Pancreas (tissue), 10 donors: ENCODE measurements at regions not wholly inside any gene's neighbourhood (a gene's known extent, or its start where the extent isn't known, plus 50 kb on each side); places are given as distances from the start of the nearest gene placed in this dataset.

Source experiments
- ATAC-seq, 4 donors: fragments of 200-7000 bp; cut with Tn5 transposase; one replicate each; pipeline versions ENCODE4 v1.8.0 to v1.9.1; 2020; ENCODE audit warnings: mild to moderate bottlenecking in 4 of 4, moderate library complexity in 4 of 4
- DNase-seq, 6 donors: peaks; one replicate each; pipeline ENCODE4 v3.0.0-alpha.2; 2020
- FAIRE-seq: peaks from 2 replicates; lab custom pipeline; 2012; peaks lifted over from hg19 to GRCh38; lab: Jason Lieb, UNC
- H3K27ac ChIP-seq, 4 donors: fragments of 200-600 bp; sonication (generic); 1 replicate in 3 of 4; 2 replicates in 1 of 4; pipeline versions ENCODE4 v1.5.0 to v1.8.0; 2020
- H3K27me3 ChIP-seq, 4 donors: fragments of 200-600 bp; one replicate each; pipeline ENCODE4 v1.8.0; 2021
- H3K36me3 ChIP-seq, 3 donors: fragments of 200-600 bp; sonication (generic) in 1 of 3; one replicate each; pipeline versions ENCODE4 v1.5.0 to v1.8.0; 2020 to 2021
- H3K4me1 ChIP-seq, 3 donors: fragments of 200-600 bp; one replicate each; pipeline ENCODE4 v1.8.0; 2021
- H3K4me3 ChIP-seq, 4 donors: fragments of 200-600 bp; sonication (generic) in 2 of 4; one replicate each; pipeline versions ENCODE4 v1.5.0 to v1.8.0; 2020 to 2021
- H3K9me3 ChIP-seq, 4 donors: fragments of 200-600 bp; one replicate each; pipeline ENCODE4 v1.8.0; 2021
- WGBS, 2 donors: extraction: QIAGEN DNeasy Blood & Tissue Kit; methylation state at CpG; one replicate each; pipeline ENCODE4 v1.1.7; 2013; 5-methylcytosine and 5-hydroxymethylcytosine counted together
- intact Hi-C, 3 donors: fragments of 100-400 bp; cut with DNase I; formaldehyde crosslinking; loops; one replicate each; pipeline versions ENCODE4 v1.11.1 to v1.14.2; 2022
- TF ChIP-seq, protein P1 (sequence below), 4 donors: fragments of 200-600 bp; sonication (generic) in 3 of 4; IDR thresholded peaks; one replicate each; pipeline versions ENCODE4 v1.5.0 to v1.8.0; 2021; ENCODE audit warnings: antibody characterized with exemption in 4 of 4
- donor health status: healthy with polysubstance abuse.
- donor health status: DM: no; HTN: no; CAD: no; lungs with moderate emphysema.
- donor health status: DM: no; HTN: no; CAD: no.
- donor health status: control.
- donor health status: control.
- donor health status: Bipolar disorder and iron deficiency.
- donor health status: DM: yes; HTN: yes; CAD: no.
- donor health status: DM: no; HTN: no; CAD: no.
- donor health status: DM: no; HTN: no; CAD: no.
- donor health status: DM: yes; HTN: yes; CAD: no.

DNA sequence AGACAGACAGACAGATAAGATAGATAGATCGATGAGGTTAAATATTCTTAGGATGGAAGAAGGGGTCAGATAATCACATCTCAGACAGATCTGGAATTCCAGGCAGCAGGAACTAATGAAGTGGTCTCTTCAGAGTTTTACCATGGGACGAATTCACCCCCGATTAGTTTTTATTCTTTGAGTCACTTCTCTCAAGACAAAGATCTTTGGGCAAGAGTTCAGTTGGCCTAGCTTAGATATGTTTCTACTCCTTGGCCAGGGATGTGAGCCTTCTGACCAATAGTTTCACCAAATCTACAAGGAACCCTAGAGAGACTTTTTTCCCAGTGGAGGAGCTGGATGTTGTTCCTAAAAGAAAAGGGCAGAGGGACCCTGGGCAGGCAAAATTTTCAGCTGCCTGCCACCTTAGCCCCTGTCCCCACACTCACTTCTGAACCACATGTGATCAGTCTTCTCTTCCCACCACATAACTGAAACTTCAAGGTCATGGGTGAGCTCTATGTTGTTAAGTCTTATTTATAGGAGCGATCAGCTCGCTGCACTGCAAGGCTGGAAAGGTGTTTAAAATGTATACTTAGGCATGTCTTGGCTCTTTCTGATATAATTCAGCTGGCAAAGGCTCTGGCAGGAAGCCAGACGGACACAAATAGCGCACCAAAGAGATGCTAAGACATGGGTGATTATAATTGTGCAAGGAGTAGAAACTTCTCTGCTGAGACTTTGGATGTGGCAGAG, 132.9 kb downstream of the PALM2AKAP2 start:
- no peaks in the 10 kb centered on the region for H3K4me1 ChIP-seq
- no peaks in the 10 kb centered on the region for H3K36me3 ChIP-seq
- 59 to 64% methylated on average over 7 of the region's 7 CpGs for WGBS, 2 donors
- intact Hi-C loops = no loop called here
- no peak overlapping the region for H3K27ac ChIP-seq
- TF ChIP-seq, protein P1, sequence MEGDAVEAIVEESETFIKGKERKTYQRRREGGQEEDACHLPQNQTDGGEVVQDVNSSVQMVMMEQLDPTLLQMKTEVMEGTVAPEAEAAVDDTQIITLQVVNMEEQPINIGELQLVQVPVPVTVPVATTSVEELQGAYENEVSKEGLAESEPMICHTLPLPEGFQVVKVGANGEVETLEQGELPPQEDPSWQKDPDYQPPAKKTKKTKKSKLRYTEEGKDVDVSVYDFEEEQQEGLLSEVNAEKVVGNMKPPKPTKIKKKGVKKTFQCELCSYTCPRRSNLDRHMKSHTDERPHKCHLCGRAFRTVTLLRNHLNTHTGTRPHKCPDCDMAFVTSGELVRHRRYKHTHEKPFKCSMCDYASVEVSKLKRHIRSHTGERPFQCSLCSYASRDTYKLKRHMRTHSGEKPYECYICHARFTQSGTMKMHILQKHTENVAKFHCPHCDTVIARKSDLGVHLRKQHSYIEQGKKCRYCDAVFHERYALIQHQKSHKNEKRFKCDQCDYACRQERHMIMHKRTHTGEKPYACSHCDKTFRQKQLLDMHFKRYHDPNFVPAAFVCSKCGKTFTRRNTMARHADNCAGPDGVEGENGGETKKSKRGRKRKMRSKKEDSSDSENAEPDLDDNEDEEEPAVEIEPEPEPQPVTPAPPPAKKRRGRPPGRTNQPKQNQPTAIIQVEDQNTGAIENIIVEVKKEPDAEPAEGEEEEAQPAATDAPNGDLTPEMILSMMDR (IDR thresholded peaks at IDR 0.05) = no peak
- no peak for ATAC-seq
- no peak for DNase-seq
- no peak overlapping the region for H3K4me3 ChIP-seq
- no peak for FAIRE-seq
- no peaks in the 10 kb centered on the region for H3K9me3 ChIP-seq
- no peaks in the 10 kb centered on the region for H3K27me3 ChIP-seq

DNA sequence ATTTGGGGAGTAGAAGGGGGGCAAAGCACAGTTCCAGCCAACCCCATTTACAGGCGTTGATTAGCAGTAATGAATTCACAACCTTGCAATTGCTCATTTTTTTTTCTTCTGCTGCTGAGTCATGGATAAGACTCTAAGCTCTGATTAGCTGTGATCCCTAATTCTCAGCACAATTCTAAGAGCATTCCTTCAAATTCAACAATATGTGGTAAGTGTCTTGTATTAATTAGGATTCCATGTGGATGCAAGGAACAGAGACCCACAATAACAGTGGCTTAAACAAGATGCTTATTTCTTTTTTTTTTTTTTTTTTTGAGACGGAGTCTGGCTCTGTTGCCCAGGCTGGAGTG, 133.4 kb downstream of the PALM2AKAP2 start:
- no peaks in the 10 kb centered on the region for H3K36me3 ChIP-seq
- H3K27ac ChIP-seq = no peak overlapping the region
- FAIRE-seq = no peak
- no peaks in the 10 kb centered on the region for H3K27me3 ChIP-seq
- intact Hi-C loops = no loop called here
- TF ChIP-seq, protein P1 (IDR thresholded peaks at IDR 0.05) = no peak
- H3K4me3 ChIP-seq = no peak overlapping the region
- 59 to 72% methylated on average over 1 to 2 of the region's 2 CpGs for WGBS, 2 donors
- DNase-seq = no peak
- ATAC-seq = no peak
- H3K4me1 ChIP-seq = no peaks in the 10 kb centered on the region
- H3K9me3 ChIP-seq = no peaks in the 10 kb centered on the region

DNA sequence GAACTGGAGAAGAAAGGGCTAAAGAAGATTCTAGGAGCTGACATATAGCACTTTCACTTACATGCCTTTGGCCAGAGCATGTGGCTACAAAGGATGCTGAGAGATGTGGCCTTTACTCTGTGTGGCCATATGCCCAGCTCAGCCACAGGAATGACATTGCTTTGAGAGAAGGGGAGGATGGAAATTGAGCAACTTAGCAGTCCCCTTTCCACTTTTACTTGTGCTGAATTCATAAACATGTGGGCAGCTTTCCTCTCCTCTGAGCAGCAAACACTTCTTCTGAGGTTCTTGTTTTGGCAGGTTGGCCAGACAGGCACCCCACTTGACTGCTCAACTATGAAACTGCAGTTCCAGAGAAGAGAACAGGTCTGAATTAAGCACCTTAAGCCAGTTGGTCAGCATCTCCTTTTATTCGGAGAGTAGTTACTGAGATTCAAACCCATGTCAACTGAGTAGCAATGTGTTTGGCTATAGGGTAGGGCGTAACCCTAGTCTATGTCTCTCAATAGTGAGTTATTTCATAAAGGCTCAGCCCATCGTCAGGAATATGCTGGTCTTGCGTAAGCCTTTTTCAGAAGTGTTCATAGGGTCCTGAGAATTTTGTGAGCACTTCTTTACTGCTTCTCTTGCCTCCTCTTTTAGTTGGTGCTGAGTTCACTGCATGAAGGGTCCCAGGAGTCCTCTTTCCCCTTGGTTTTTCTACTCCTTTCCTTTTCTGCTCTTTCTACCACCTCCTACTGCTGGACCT, 134.5 kb downstream of the PALM2AKAP2 start:
- H3K4me1 ChIP-seq = no peaks in the 10 kb centered on the region
- WGBS, 2 donors = 81 to 94% methylated on average over 4 of the region's 4 CpGs

DNA sequence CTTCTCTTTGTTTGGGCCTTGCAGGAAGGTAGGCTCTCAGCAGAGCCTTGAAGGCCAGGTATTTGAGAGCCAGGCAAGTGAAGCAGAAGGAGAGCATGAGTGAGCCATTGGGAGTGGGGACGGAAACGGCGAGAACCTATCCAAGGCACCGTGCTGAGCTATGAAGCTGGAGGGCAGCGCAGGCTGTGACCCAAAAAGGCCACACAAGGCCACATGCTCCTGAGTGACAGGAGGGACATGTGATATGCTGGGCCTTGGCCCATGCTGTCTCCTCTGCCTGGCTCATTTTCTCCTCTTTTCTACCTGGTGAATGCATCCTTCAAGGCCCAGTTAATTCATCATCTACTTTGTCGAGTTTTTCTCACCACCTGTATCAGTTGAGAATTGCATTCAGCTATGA, 136.3 kb downstream of the PALM2AKAP2 start:
- Histone ChIP-seq H3K4me1 (no peaks in the 10 kb centered on the region), H3K9me3 (no peaks in the 10 kb centered on the region), H3K36me3 (no peaks in the 10 kb centered on the region), H3K4me3 (no peak overlapping the region), H3K27me3 (no peaks in the 10 kb centered on the region), H3K27ac (no peak overlapping the region)
- DNase-seq = no peak
- ATAC-seq = no peak
- no peak for FAIRE-seq
- intact Hi-C loops = no loop called here
- TF ChIP-seq, protein P1 (IDR thresholded peaks at IDR 0.05) = no peak
- 88 to 94% methylated on average over 6 of the region's 6 CpGs for WGBS, 2 donors

More for the DNA sequence above, 134.5 kb downstream of the PALM2AKAP2 start:
- DNase-seq (peak in 1 of 6 donors; percentile 22), FAIRE-seq (no peak), ATAC-seq (peak in 2 of 4 donors; percentile 33 to 35)
- Histone ChIP-seq H3K4me3 (no peak overlapping the region), H3K9me3 (no peaks in the 10 kb centered on the region), H3K27me3 (no peaks in the 10 kb centered on the region), H3K36me3 (no peaks in the 10 kb centered on the region), H3K27ac (no peak overlapping the region)
- intact Hi-C loops = no loop called here
- TF ChIP-seq, protein P1 (IDR thresholded peaks at IDR 0.05) = no peak
